ENCODE measurements at regions not wholly inside any gene's neighbourhood (a gene's known extent, or its start where the extent isn't known, plus 50 kb on each side); places are given as distances from the start of the nearest gene placed in this dataset.

DNA sequence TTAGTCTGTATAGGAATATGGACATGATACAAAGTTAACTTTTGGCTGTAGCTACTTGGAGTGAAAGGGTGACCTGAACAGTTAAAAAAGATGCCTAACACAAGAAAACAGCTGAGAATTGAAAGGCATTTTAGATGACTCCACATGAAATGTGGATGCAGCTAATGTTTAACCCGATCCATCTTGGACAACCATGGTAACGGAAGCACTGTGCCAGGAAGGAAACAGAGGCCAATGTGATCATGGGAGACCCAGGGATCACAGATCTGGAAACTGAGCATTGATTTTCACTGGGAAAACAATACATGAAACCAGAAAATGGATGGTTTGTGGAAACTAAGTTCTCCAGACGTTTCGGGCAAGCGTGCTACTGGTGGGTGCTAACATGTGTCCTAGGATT lies 669.1 kb downstream of the GALR1 start:
- DNase-seq: no peak
- no peaks in the 10 kb centered on the region for H3K9me3 ChIP-seq (ENCODE audit: control insufficient read depth in 2 of 2, low read length in 2 of 2)
- Mint-ChIP-seq H3K4me3 (no peak overlapping the region), H3K27me3 (no peaks in the 10 kb centered on the region), H3K9me3 (peaks cover 0 to 1% (median 0%) of the 10 kb centered on the region in 7 donors), H3K36me3 (no peaks in the 10 kb centered on the region), H3K4me1 (no peaks in the 10 kb centered on the region), H3K27ac (no peak overlapping the region)
- H3K36me3 ChIP-seq (ENCODE audit: control insufficient read depth, insufficient read depth, low read length): no peaks in the 10 kb centered on the region
- H3K27ac ChIP-seq (ENCODE audit: insufficient read depth, low read length, poor library complexity, severe bottlenecking): no peak overlapping the region
- no peaks in the 10 kb centered on the region for H3K27me3 ChIP-seq (ENCODE audit: control insufficient read depth, insufficient read depth, low read length)
- no peaks in the 10 kb centered on the region for H3K4me1 ChIP-seq (ENCODE audit: control insufficient read depth, insufficient read depth, low read length, poor library complexity, severe bottlenecking)
- ATAC-seq (ENCODE audit: low read depth in 2 of 2): no peak
- no peak overlapping the region for H3K4me3 ChIP-seq (ENCODE audit: low read depth, low read length)

DNA sequence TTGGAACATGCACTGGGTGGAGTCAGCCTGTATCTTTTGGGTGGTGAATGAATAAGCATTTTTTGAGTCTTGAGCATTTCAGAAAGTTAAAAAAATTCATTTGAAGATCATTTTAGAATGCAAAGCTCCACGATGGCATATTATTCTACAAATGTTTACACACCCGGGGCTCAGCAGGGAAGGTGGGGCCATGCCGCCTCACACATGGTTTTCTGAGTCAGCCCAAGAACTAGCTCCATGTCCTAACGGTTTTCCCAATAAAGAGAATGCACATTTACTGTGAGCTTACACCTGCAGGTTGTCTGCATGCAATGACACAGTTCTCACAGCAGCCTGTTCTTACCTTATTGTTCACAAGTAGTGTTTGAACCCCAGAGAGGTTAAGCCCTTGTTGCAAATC lies 670.3 kb downstream of the GALR1 start:
- H3K4me1 ChIP-seq (ENCODE audit: control insufficient read depth, insufficient read depth, low read length, poor library complexity, severe bottlenecking): no peaks in the 10 kb centered on the region
- Mint-ChIP-seq H3K36me3 (no peaks in the 10 kb centered on the region), H3K4me1 (no peaks in the 10 kb centered on the region), H3K9me3 (peaks cover 0 to 1% (median 0%) of the 10 kb centered on the region in 7 donors), H3K4me3 (no peak overlapping the region), H3K27ac (no peak overlapping the region), H3K27me3 (no peaks in the 10 kb centered on the region)
- DNase-seq (no peak), ATAC-seq (ENCODE audit: low read depth in 2 of 2) (no peak)
- no peaks in the 10 kb centered on the region for H3K9me3 ChIP-seq (ENCODE audit: control insufficient read depth in 2 of 2, low read length in 2 of 2)
- no peak overlapping the region for H3K27ac ChIP-seq (ENCODE audit: insufficient read depth, low read length, poor library complexity, severe bottlenecking)
- no peak overlapping the region for H3K4me3 ChIP-seq (ENCODE audit: low read depth, low read length)
- H3K27me3 ChIP-seq (ENCODE audit: control insufficient read depth, insufficient read depth, low read length): no peaks in the 10 kb centered on the region
- no peaks in the 10 kb centered on the region for H3K36me3 ChIP-seq (ENCODE audit: control insufficient read depth, insufficient read depth, low read length)

DNA sequence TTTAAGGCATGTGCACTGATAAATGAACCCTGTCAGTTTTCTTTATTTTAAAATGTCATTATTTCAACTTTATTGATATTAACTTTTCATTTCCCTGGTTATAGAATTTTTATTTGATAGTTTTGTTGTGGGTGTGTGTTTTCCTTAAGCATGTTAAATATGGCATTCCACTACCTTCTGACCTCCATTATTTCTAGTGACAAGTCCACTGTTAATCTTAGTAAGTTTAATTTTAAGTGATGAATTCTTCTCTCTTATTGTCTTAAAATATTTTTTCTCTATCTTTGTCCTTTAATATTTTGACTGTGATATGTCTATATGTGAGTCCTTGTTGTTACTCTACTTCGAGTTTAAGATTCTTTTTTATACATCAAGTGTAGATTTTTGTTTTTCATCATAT lies 685.7 kb downstream of the GALR1 start:
- Mint-ChIP-seq H3K9me3 (peaks cover 0 to 6% (median 1%) of the 10 kb centered on the region in 7 donors), H3K27ac (no peak overlapping the region), H3K4me3 (no peak overlapping the region), H3K36me3 (no peaks in the 10 kb centered on the region), H3K27me3 (no peaks in the 10 kb centered on the region), H3K4me1 (no peaks in the 10 kb centered on the region)
- no peaks in the 10 kb centered on the region for H3K9me3 ChIP-seq (ENCODE audit: control insufficient read depth in 2 of 2, low read length in 2 of 2)
- H3K4me1 ChIP-seq (ENCODE audit: control insufficient read depth, insufficient read depth, low read length, poor library complexity, severe bottlenecking): no peaks in the 10 kb centered on the region
- no peak overlapping the region for H3K27ac ChIP-seq (ENCODE audit: insufficient read depth, low read length, poor library complexity, severe bottlenecking)
- H3K27me3 ChIP-seq (ENCODE audit: control insufficient read depth, insufficient read depth, low read length): no peaks in the 10 kb centered on the region
- H3K4me3 ChIP-seq (ENCODE audit: low read depth, low read length): no peak overlapping the region
- no peak for DNase-seq
- no peaks in the 10 kb centered on the region for H3K36me3 ChIP-seq (ENCODE audit: control insufficient read depth, insufficient read depth, low read length)
- no peak for ATAC-seq (ENCODE audit: low read depth in 2 of 2)

DNA sequence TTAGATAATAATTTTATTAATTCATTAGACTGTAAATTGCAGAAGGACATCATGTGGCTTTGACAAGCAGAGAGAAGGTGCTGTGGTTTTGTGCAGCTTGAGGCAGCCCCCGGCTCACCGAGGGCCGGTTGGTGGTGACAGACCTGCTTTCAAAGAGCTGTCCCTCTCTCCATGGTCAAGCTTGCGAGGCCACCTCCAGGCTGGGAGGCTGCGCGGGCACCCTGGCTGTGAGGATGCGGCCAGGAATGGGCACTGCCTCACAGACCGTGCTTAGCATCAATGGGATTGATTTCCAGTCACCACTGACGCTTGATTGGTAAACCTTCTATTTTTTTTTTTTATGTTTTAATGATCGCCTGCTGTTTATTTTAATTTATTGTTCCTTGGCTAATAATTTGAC lies 690.9 kb downstream of the GALR1 start:
- no peak overlapping the region for H3K4me3 ChIP-seq (ENCODE audit: low read depth, low read length)
- ATAC-seq (ENCODE audit: low read depth in 2 of 2) (no peak), DNase-seq (no peak)
- no peak overlapping the region for H3K27ac ChIP-seq (ENCODE audit: insufficient read depth, low read length, poor library complexity, severe bottlenecking)
- H3K36me3 ChIP-seq (ENCODE audit: control insufficient read depth, insufficient read depth, low read length): no peaks in the 10 kb centered on the region
- no peaks in the 10 kb centered on the region for H3K27me3 ChIP-seq (ENCODE audit: control insufficient read depth, insufficient read depth, low read length)
- peaks cover 0 to 4% (median under 1%) of the 10 kb centered on the region in 7 donors for H3K9me3 Mint-ChIP-seq
- no peak overlapping the region for H3K27ac Mint-ChIP-seq
- no peaks in the 10 kb centered on the region for H3K4me1 Mint-ChIP-seq
- no peaks in the 10 kb centered on the region for H3K36me3 Mint-ChIP-seq
- no peak overlapping the region for H3K4me3 Mint-ChIP-seq
- H3K4me1 ChIP-seq (ENCODE audit: control insufficient read depth, insufficient read depth, low read length, poor library complexity, severe bottlenecking): no peaks in the 10 kb centered on the region
- no peaks in the 10 kb centered on the region for H3K27me3 Mint-ChIP-seq
- H3K9me3 ChIP-seq (ENCODE audit: control insufficient read depth in 2 of 2, low read length in 2 of 2): no peaks in the 10 kb centered on the region

DNA sequence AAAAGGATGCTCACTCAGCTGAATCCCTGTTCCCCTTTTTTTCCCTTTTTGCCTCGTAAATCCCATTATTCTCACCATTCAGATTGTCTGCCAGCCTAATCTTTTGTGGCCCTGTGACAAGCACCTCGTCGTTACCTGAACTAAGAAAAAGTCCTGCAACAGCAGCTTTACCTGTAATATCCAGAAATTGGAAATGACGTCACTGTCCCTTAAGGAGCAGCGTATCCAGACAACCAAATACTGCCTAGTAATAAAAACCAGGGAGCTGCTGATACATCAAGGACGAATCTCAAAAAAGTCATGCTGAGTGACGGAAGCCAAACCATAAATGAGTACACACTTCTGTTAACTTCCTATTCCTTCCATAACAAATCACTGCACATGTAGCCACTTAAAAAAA lies 694.9 kb downstream of the GALR1 start:
- Mint-ChIP-seq H3K27ac (no peak overlapping the region), H3K27me3 (no peaks in the 10 kb centered on the region), H3K4me3 (no peak overlapping the region), H3K36me3 (no peaks in the 10 kb centered on the region), H3K4me1 (no peaks in the 10 kb centered on the region), H3K9me3 (peaks cover 0 to 5% (median 0%) of the 10 kb centered on the region in 7 donors)
- H3K9me3 ChIP-seq (ENCODE audit: control insufficient read depth in 2 of 2, low read length in 2 of 2): no peaks in the 10 kb centered on the region
- DNase-seq (no peak), ATAC-seq (ENCODE audit: low read depth in 2 of 2) (no peak)
- H3K4me1 ChIP-seq (ENCODE audit: control insufficient read depth, insufficient read depth, low read length, poor library complexity, severe bottlenecking): no peaks in the 10 kb centered on the region
- H3K27ac ChIP-seq (ENCODE audit: insufficient read depth, low read length, poor library complexity, severe bottlenecking): no peak overlapping the region
- H3K36me3 ChIP-seq (ENCODE audit: control insufficient read depth, insufficient read depth, low read length): no peaks in the 10 kb centered on the region
- H3K27me3 ChIP-seq (ENCODE audit: control insufficient read depth, insufficient read depth, low read length): no peaks in the 10 kb centered on the region
- H3K4me3 ChIP-seq (ENCODE audit: low read depth, low read length): no peak overlapping the region

DNA sequence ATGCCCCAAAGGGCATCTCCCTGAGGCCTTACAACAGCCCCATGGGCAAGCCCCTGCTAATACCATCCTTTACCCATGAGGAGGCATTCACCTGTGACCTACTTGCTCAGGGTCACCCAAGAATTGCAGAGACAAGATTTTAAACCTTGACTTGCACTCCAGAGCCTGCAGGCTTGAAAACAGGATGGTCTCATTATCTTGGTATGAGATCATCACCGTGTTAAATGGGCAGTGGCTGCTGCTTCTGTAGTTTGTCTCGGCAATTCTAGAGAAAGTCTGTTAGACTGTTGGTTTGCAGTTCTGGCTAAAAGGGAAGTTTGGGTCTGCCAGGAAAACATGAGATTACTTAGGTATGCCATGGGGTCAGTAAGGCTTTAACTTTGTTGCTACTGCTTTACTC lies 698.9 kb downstream of the GALR1 start:
- no peaks in the 10 kb centered on the region for H3K27me3 ChIP-seq (ENCODE audit: control insufficient read depth, insufficient read depth, low read length)
- Mint-ChIP-seq H3K36me3 (no peaks in the 10 kb centered on the region), H3K27me3 (no peaks in the 10 kb centered on the region), H3K27ac (no peak overlapping the region), H3K9me3 (peaks cover 0 to 9% (median 8%) of the 10 kb centered on the region in 7 donors), H3K4me3 (no peak overlapping the region), H3K4me1 (peaks cover 0 to 5% (median 0%) of the 10 kb centered on the region in 4 donors)
- H3K9me3 ChIP-seq (ENCODE audit: control insufficient read depth in 2 of 2, low read length in 2 of 2): no peaks in the 10 kb centered on the region
- no peak overlapping the region for H3K27ac ChIP-seq (ENCODE audit: insufficient read depth, low read length, poor library complexity, severe bottlenecking)
- DNase-seq: no peak
- ATAC-seq (ENCODE audit: low read depth in 2 of 2): no peak
- H3K36me3 ChIP-seq (ENCODE audit: control insufficient read depth, insufficient read depth, low read length): no peaks in the 10 kb centered on the region
- H3K4me3 ChIP-seq (ENCODE audit: low read depth, low read length): no peak overlapping the region
- H3K4me1 ChIP-seq (ENCODE audit: control insufficient read depth, insufficient read depth, low read length, poor library complexity, severe bottlenecking): no peaks in the 10 kb centered on the region

DNA sequence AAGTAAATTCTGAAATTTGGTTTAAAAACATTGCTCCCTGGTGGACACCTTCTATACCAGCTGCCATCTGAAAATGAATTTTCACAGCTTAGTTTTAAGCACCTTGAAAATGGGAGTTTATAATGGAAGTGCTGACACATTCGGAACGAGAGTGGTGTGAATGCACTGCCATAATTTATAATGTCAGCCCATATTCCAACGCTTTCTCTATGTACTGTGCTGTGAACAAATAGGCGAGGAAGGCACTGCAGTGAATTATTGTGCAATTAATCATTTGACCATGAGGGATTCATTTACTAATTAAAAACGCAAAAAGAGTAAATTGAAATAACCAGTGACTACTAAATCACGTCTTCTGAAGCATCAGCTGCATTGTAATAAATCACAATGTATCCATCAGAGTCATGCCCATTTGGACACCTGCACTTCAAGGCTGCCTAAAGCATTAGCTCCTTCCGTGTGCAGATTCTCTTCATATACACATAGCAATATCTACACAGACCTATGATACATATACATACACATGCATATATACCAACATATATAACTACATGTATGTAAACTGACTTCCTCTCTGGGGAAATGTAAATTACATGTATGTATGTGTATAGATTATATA lies 699.8 kb downstream of the GALR1 start:
- H3K9me3 Mint-ChIP-seq: peaks cover 0 to 11% (median 8%) of the 10 kb centered on the region in 7 donors

DNA sequence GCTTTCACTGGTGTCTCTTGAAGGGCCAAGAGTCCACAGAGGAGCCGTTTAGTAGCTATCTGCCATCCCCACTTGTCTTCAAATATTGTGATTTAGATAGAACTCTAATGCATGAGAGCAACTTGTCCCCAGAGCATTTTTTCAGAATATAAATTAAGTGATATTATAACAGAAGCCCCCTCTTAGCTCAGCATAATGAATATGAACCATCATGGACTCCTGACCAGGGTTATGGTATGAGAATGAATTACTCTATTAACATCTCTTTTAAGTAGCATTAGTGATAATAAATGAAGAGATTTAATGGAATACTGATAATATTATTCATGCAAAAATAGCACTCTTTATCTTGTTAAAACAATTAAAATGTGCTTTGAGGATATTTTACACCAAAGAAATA lies 709.6 kb downstream of the GALR1 start:
- Histone ChIP-seq H3K4me3 (ENCODE audit: low read depth, low read length) (no peak overlapping the region), H3K4me1 (ENCODE audit: control insufficient read depth, insufficient read depth, low read length, poor library complexity, severe bottlenecking) (no peaks in the 10 kb centered on the region), H3K27me3 (ENCODE audit: control insufficient read depth, insufficient read depth, low read length) (no peaks in the 10 kb centered on the region), H3K27ac (ENCODE audit: insufficient read depth, low read length, poor library complexity, severe bottlenecking) (no peak overlapping the region), H3K36me3 (ENCODE audit: control insufficient read depth, insufficient read depth, low read length) (no peaks in the 10 kb centered on the region), H3K9me3 (ENCODE audit: control insufficient read depth in 2 of 2, low read length in 2 of 2) (no peaks in the 10 kb centered on the region)
- DNase-seq (no peak), ATAC-seq (ENCODE audit: low read depth in 2 of 2) (no peak)
- H3K9me3 Mint-ChIP-seq: peaks cover 0 to 5% (median 2%) of the 10 kb centered on the region in 7 donors
- H3K27ac Mint-ChIP-seq: no peak overlapping the region
- H3K4me3 Mint-ChIP-seq: no peak overlapping the region
- no peaks in the 10 kb centered on the region for H3K36me3 Mint-ChIP-seq
- no peaks in the 10 kb centered on the region for H3K27me3 Mint-ChIP-seq
- H3K4me1 Mint-ChIP-seq: no peaks in the 10 kb centered on the region

More for the DNA sequence above, 699.8 kb downstream of the GALR1 start:
- DNase-seq (no peak), ATAC-seq (ENCODE audit: low read depth in 2 of 2) (no peak)
- Histone ChIP-seq H3K27ac (ENCODE audit: insufficient read depth, low read length, poor library complexity, severe bottlenecking) (no peak overlapping the region), H3K4me3 (ENCODE audit: low read depth, low read length) (no peak overlapping the region), H3K27me3 (ENCODE audit: control insufficient read depth, insufficient read depth, low read length) (no peaks in the 10 kb centered on the region), H3K36me3 (ENCODE audit: control insufficient read depth, insufficient read depth, low read length) (no peaks in the 10 kb centered on the region), H3K4me1 (ENCODE audit: control insufficient read depth, insufficient read depth, low read length, poor library complexity, severe bottlenecking) (no peaks in the 10 kb centered on the region), H3K9me3 (ENCODE audit: control insufficient read depth in 2 of 2, low read length in 2 of 2) (no peaks in the 10 kb centered on the region)
- Mint-ChIP-seq H3K36me3 (no peaks in the 10 kb centered on the region), H3K4me3 (no peak overlapping the region), H3K4me1 (peaks cover 0 to 5% (median 0%) of the 10 kb centered on the region in 4 donors), H3K27ac (no peak overlapping the region), H3K27me3 (no peaks in the 10 kb centered on the region)
